Activated CD4-positive, alpha-beta T cell treated with anti-CD3 and anti-CD28 coated beads, Interleukin-10, Interleukin-2, amounts not matched to agents 100 ng/mL and 50 ng/mL, durations not matched to agents 16 hours and 8 hours (primary cell): ENCODE measurements at regions not wholly inside any gene's neighbourhood (a gene's known extent, or its start where the extent isn't known, plus 50 kb on each side); places are given as distances from the start of the nearest gene placed in this dataset.
A peak's percentile ranks its signal among the peaks of the same experiment; 100 is the strongest.
"Not testable (repeated sequence)": the region's sequence is repeated elsewhere in the genome, so short reads cannot be mapped to it uniquely, and the experiment has no call there.

Experiments
- DNase-seq: peaks from one replicate; pipeline ENCODE4 v3.0.0-alpha.2; 2020

DNA sequence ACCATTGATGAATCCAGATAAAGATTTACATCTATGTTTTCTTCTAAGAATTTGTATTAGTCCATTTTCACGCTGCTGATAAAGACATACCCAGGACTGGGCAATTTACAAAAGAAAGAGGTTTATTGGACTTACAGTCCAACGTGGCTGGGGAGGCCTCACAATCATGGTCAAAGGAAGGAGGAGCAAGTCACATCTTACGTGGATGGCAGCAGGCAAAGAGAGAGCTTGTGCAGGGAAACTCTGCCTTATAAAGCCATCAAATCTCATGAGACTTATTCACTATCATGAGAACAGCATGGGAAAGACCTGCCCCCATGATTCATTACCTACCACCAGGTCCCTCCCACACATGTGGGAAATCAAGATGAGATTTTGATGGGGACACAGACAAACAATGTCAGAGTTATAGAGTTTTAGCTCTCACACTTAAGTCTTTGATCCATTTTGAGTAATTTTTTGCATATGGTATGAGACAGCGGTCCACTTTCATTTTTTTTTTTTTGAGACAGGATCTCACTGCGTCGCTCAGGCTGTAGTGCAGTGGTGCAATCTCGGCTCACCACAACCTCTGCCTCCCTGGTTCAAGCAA, 53.5 kb upstream of the JADE2 start:
- DNase-seq: not testable (repeated sequence)

DNA sequence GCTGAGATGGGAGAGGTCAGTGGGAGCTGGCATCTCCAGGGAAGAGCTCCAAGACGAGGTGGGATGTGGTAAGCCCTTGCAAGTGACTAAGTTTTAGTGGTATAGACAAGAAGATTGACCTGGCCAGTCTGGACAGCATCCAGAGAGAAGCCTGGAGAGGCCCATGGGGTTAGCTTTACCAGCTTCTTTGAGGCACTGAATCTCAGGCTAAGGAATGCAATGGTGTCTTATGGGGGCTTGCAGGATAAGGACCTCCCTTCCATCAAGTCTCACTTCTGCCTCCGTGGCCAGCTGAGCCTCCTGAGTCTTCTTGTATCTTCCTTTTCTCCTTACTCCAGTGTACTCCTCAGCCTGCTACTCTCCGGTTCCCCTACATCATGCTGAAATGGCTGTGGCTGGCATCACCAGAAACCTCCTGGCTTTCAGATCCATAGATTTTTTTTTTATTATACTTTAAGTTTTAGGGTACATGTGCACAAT, 56.5 kb upstream of the JADE2 start:
- DNase-seq: no peak

DNA sequence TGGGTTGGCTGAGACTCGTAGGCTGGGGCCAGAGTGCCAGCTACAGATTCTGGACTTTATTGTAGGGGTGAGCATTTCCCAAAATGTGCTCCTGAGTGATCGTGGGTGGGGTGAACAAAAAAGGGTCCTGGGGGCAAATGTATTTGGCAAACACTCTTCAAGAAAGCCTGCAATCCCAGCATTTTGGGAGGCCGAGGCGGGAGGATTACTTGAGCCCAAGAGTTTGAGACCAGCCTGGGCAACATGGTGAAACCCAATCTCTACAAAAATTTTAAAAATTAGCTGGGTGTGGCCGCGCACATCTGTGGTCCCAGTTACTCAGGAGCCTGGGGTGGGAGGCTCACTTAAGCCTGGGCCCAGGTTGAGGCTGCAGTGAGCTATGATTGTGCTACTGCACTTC, 55.5 kb upstream of the CDKN2AIPNL start:
- DNase-seq: no peak

DNA sequence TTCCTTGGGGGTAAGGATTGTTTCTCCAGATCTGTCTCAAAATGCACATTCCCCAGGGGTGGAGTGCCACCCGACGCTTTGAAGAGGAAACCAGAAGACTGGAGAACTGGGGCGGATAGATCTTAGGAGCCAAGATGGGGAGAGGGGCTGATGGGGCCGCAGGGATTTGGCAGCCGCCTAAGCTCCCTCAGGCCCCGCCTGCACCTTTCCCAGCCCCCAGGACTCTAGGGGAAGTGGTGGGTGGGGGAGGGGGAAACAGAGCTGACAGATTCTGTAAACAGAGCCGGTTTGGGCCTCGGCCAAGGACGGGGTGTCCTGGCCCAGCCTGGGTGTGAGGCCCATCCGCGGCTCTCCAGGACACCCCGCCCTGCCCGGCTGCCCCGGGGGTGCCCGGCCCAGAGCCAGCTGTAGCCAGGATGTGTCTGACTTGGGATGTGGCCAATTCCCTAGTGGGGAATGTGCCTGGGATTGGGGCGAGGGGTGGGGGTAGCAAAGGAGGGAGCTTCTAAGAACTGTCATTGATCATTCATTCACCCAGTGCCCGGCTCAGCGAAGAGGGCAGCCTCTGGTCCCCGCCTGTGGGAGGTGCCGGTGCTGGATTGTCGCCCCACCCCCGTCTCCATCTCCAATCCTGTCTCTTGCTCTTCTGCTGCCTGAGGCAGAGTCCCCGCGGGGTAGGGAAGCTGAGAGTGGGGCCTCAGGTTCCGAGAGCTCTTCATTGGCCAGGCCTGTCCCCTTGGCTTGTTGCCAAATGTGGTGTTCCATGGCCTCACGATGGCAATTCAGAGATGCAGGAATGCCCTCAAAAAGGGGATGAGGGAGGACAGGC, 54.8 kb upstream of the CDKN2AIPNL start:
- DNase-seq: peak; percentile 49

DNA sequence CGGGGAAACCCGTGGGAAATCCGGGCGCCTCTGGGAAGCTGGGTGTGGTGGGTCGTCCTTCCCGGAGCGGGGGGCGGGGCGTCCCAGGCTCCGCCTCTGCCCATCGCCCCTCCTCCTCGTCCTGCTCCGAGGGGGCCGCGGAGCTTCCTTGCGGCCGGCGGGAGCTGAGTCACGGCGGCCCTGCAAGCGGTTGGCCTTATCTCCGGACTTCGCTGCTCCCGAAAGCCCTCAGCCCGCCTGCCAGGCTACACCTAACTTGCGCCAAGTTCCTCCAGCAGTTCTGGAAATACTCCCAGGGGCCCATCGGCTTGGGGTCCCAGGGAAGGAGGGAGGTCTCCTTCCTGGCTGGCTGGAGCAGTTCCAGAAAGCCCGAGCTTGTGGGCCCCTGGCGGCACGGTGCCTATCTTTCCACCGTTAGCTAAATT, 54.1 kb upstream of the CDKN2AIPNL start:
- peak; percentile 76 for DNase-seq

DNA sequence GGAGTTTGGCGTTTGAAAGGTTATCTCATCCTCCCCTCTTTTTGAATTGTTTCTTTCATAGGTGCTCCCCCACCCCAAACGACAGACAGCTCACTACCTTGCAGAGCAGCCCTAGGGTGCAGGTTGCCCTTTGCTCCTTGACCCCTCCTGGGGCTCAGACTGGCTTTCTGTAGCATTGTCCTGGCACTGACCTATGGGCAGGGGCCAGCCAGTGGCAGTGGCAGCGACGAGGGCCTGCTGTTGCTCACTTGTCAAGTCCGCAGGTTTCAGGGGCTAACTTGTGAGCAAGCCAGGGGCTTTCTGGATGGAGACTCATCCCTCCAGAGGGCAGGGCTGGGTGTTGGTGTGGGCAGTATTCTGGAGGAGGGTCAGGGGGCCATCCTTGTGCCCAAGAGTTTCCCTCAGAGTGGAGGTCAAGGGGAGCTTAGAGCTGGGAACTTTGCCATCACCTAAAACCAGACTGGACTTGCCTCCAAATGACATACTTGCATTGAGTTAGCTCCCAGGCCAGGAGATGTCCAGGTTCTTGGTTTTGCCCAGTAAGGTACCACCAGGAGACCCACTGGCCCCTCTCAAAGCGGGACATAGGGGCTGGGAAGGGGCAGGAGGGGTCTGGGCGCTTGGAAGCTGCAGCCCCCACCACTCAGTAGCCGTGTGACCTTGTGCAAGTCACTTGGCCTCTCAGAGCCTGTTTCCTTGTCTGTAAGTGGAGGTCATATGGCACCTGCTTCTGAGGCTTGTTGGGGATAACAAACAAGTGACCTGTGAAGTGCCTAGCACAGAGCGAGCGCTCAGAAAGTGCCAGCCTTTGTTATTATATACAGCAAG, 53.5 kb upstream of the CDKN2AIPNL start:
- DNase-seq: no peak

DNA sequence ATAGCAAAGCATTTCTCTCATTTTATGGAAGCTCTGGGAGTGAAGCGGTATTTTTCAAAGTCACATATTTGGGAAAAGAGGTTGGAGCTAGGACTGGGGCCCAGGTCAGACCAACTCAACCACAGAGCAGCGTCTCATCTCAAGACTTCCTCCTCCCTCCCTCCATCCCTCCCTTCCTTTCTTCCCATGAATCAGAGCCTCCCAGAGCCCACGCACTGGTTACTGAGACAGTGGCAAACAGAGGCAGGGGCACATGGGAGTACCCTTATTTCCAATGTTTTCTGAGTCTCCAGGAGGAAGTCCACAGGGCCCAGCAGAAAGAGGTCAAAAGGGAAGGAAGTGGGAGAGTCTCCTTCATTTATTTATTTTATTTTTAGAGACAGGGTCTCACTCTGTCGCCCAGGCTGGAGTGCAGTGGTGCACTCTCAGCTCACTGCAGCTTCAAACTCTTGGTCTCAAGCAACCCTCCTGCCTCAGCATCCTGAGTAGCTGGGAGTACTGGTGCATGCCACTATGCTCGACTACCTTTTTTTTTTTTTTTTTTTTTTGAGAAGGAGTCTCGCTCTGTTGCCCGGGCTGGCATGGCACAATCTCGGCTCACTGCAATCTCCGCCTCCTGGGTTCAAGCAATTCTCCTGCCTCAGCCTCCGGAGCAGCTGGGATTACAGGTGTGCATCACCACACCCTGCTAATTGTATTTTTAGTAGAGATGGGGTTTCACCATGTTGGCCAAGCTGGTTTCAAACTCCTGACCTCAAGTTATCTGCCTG, 52.5 kb upstream of the CDKN2AIPNL start:
- no peak for DNase-seq

DNA sequence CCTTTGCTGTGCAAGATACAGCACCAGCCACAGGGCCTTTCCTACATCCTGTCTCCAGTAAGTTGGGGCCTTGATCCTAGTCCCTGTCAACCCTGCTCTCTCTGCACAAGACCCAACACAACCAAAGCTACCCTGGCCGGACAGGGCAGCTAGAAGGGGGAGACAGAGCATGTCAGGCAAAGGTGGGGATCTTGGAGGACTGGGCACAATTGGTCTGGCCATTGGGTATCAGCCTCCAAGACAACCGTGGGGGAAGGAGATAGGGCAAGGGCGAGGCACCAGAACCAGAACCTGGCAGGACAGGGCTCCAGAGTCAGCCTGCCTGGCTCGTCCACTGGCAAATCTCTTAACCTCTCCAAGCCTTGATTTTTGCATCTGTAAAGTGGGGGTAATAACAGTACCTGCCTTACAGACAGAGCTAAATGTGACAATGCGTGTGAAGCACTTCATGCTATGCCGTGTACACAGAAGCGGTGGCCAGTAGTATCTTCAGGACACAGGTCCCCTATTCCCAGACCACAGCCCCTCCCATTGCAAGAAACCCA, 51.6 kb upstream of the CDKN2AIPNL start:
- no peak for DNase-seq

DNA sequence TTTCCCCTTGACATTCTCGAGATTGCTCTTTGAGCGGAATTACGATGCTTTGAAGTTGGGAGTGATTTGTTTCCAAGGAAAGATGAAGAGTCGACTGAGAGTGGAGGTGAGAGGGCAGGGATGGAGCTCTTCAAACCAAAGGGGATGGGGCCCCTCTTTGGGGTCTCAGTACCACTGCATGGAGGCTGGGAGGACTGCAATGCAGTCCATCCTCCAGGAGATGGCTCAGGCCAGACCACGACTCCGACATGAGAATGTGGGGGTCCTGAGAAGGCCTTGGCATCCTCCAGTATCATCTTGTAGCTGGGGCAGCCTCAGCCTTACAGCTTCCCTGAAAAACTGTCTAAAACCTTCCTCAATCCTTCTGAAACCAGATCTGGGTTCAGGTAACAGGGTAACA, 51.1 kb upstream of the CDKN2AIPNL start:
- no peak for DNase-seq

DNA sequence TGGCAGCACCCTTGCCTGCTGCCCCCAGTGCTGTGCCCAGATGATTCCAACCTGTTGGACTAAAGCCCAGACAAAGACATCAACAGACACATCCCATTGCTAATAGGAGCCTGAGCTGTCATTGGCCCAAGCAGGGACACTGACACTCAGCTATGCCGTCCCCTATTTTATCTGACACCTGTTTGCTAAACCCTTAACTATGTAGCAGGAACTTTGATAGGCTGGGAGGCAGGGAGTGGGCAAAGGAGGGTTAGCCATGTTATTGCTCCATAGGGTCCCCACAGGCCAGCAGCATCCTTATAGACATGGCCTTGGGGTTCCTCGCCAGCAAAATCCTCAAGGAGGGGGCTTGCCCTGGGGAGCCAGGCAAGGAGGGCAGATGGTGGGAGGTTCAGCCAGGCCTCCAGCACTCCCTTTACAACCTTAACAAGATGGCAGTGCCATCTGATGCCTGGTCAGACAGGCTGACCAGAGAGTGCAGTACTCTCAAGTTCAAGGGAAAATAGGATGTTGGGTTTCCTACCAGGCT, 50.4 kb upstream of the CDKN2AIPNL start:
- no peak for DNase-seq
